Central memory CD8-positive, alpha-beta T cell (primary cell): ENCODE measurements at regions not wholly inside any gene's neighbourhood (a gene's known extent, or its start where the extent isn't known, plus 50 kb on each side); places are given as distances from the start of the nearest gene placed in this dataset.
A peak's percentile ranks its signal among the peaks of the same experiment; 100 is the strongest.

Experiments used
- ATAC-seq: fragments of 150-1000 bp; cut with Tn5 transposase; replicated peaks from 2 replicates; pipeline ENCODE4 v1.10.0; 2022; ENCODE audit warnings: mild to moderate bottlenecking, moderate FRiP score, moderate number of reproducible peaks; ENCODE audit not compliant: poor library complexity, severe bottlenecking; ENCODE audit errors: extremely low read depth
- DNase-seq, 2 donors: peaks; one replicate each; pipeline ENCODE4 v3.0.0; 2021; ENCODE audit warnings: low spot score in 2 of 2
- H3K27ac Mint-ChIP-seq: one replicate; pipeline ENCODE4 v1.8.0; 2022; ENCODE audit warnings: low read depth, mild to moderate bottlenecking, moderate library complexity, mixed read lengths
- H3K27me3 Mint-ChIP-seq: one replicate; pipeline ENCODE4 v1.8.0; 2022; ENCODE audit warnings: mixed read lengths
- H3K36me3 Mint-ChIP-seq: one replicate; pipeline ENCODE4 v1.8.0; 2022; ENCODE audit warnings: mild to moderate bottlenecking, moderate library complexity, mixed read lengths; ENCODE audit not compliant: insufficient read depth
- H3K4me1 Mint-ChIP-seq: one replicate; pipeline ENCODE4 v1.8.0; 2022; ENCODE audit warnings: mixed read lengths
- H3K4me3 Mint-ChIP-seq: one replicate; pipeline ENCODE4 v1.8.0; 2022; ENCODE audit warnings: mild to moderate bottlenecking, moderate library complexity, mixed read lengths
- H3K9me3 Mint-ChIP-seq: one replicate; pipeline ENCODE4 v1.8.0; 2022; ENCODE audit warnings: mixed read lengths

DNA sequence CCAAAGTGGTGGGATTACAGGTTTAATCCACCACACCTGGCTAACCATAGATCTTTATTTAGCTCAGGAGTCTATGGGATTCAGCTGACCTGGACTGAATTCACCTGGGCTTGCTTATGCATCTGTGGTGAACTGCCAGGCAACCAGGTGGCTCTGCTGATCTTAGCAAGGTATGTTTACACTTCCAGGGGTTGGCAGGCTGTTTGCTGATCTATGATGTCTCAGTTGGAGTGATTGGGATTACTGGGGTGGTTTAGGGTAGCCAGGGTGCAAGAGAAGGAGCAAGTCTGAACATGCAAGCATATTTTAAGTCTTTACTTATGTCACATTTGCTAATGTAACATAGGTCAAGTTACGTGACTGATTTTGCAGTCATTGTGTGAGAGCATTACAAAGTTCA, 63.6 kb upstream of the JAK2 start:
- ATAC-seq, result no peak
- Mint-ChIP-seq H3K27me3 (no peaks in the 10 kb centered on the region), H3K36me3 (peaks cover 2% of the 10 kb centered on the region), H3K9me3 (no peaks in the 10 kb centered on the region), H3K27ac (no peak overlapping the region), H3K4me1 (peaks cover 6% of the 10 kb centered on the region), H3K4me3 (no peak overlapping the region)
- no peak for DNase-seq

DNA sequence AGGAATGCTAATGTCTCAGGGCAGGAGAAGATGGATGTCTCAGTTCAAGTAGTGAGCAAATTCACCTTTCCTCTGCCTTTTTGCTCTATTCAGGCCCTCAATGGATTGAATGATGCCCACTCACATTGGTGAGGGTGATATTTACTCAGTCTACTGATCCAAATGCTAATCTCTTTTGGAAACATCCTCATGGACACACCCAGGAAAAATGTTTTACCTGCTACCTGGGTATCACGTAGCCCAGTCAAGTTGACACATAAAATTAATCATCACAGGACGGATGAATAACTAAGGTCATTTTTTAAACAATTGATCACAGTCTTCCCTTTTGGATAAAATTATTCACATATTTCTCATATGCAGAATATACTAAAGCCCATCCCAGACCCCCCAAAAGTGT, 63.0 kb upstream of the JAK2 start:
- peaks cover 6% of the 10 kb centered on the region for H3K4me1 Mint-ChIP-seq
- no peak overlapping the region for H3K4me3 Mint-ChIP-seq
- H3K27ac Mint-ChIP-seq, result no peak overlapping the region
- no peaks in the 10 kb centered on the region for H3K9me3 Mint-ChIP-seq
- no peak for ATAC-seq
- no peak for DNase-seq
- H3K36me3 Mint-ChIP-seq, result peaks cover 2% of the 10 kb centered on the region
- H3K27me3 Mint-ChIP-seq, result no peaks in the 10 kb centered on the region

DNA sequence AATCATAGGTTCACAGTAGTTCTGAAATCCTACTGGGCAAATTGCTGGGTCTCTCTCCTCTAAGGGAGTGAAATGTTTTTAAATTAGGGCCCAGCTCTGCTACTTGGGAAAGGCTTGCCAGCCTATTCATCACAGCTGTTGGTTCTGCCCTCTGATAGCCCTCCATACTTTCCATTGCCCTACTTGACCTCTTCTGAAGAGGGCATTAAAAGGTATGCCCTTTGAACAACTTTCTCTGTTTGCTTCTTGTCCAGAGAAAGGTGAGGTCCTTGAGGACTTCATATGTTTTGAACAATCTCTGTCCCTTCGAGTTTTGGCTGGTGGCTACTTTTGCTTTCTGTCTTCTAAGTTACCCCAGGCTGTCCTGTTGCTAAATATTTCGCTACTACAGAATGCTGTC, 62.3 kb upstream of the JAK2 start:
- Mint-ChIP-seq H3K4me3 (no peak overlapping the region), H3K36me3 (peaks cover 3% of the 10 kb centered on the region), H3K27ac (no peak overlapping the region), H3K27me3 (no peaks in the 10 kb centered on the region), H3K4me1 (peaks cover 5% of the 10 kb centered on the region), H3K9me3 (no peaks in the 10 kb centered on the region)
- ATAC-seq, result no peak
- no peak for DNase-seq

DNA sequence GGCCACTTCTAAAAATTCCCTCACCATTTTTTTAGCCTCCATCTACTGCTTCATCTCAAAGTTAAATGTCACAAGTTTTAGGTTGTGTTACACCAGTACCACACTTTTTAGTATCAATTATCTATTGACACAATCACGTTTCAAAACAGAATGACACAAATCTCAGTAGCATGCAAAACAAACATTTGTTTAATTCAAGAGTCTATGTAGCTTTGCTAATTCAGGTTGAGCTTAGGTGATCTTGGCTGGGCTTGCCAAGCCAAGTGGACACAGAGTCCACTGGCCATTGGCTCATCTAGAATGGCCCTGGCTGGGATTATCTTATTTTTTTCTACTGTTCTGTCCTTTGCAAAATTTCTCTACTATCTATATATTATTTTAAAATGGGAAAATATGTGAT, 61.9 kb upstream of the JAK2 start:
- H3K4me3 Mint-ChIP-seq, result no peak overlapping the region
- peaks cover 3% of the 10 kb centered on the region for H3K36me3 Mint-ChIP-seq
- no peak overlapping the region for H3K27ac Mint-ChIP-seq
- DNase-seq (no peak), ATAC-seq (no peak)
- H3K9me3 Mint-ChIP-seq, result no peaks in the 10 kb centered on the region
- H3K27me3 Mint-ChIP-seq, result no peaks in the 10 kb centered on the region
- peaks cover 1% of the 10 kb centered on the region for H3K4me1 Mint-ChIP-seq

DNA sequence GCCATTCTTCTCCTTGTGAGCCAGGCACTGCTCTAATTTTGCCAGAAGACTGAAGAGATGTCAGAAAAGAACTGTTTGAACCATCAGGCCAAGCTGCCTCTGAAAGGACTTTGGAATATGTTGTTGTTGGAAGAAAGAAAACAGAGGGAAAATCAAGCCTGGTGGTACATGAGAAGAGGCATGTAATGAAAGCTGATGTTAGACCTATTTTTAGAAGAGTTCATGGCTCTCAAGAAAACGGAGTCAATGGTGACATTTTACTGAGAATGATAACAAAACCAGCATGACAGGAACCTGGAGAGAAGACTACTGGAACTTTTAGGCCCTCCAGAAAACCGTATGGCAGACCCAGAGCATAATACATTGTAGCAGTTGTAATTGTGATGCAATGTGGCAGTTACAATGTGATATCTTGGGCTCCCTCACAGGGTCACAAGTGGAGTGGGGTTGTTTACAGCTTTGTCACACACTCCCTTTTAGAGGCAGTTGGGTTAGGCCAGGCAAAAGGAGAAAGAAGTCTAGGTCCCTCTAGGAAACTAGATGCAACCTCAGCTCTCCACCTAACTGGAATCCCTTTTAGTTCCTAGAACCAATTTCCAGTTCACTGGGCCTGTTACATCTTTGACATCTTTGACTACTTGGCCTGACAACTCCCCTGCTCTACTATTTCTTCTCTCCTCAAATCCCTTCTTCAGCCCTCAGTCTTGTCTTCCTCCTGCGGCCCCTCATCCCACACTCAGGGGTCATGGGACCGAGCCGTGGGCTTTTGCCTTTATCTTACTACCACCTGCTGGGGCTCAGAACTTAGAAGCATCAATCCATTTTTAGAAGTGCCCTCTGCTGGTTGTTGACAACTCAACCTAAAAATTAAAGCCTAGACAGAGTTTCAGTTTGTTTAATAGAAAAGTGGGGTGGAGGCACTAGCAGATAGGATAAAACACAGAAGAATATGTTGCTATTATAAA, 61.2 kb upstream of the JAK2 start:
- H3K4me1 Mint-ChIP-seq, result no peaks in the 10 kb centered on the region
- no peak for DNase-seq
- H3K27ac Mint-ChIP-seq, result peak overlapping the region; percentile 13
- no peak overlapping the region for H3K4me3 Mint-ChIP-seq
- peaks cover 2% of the 10 kb centered on the region for H3K36me3 Mint-ChIP-seq
- no peaks in the 10 kb centered on the region for H3K27me3 Mint-ChIP-seq
- no peaks in the 10 kb centered on the region for H3K9me3 Mint-ChIP-seq
- ATAC-seq, result peak; percentile 14

DNA sequence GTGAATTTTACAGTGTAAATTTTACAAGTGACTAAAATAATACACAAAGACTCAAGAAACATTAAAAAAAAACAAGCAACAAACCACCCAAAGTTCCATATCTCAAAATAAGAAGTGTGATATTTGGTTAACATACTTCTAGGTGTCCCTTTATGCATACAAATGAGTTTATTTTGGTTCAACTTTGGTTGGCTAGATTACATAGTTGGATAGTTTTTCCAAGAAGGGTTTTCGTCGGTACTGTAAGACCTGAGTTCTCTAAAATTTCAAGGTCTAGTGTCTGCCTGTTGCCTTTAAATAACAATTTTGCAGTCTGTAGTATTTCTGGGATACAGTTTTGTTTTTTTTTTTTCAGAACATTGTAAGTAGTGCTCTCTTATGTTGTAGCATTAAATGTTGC, 58.8 kb upstream of the JAK2 start:
- H3K36me3 Mint-ChIP-seq, result peaks cover 2% of the 10 kb centered on the region
- no peak overlapping the region for H3K27ac Mint-ChIP-seq
- no peaks in the 10 kb centered on the region for H3K9me3 Mint-ChIP-seq
- H3K27me3 Mint-ChIP-seq, result no peaks in the 10 kb centered on the region
- ATAC-seq, result no peak
- no peak overlapping the region for H3K4me3 Mint-ChIP-seq
- no peaks in the 10 kb centered on the region for H3K4me1 Mint-ChIP-seq
- DNase-seq, result no peak

DNA sequence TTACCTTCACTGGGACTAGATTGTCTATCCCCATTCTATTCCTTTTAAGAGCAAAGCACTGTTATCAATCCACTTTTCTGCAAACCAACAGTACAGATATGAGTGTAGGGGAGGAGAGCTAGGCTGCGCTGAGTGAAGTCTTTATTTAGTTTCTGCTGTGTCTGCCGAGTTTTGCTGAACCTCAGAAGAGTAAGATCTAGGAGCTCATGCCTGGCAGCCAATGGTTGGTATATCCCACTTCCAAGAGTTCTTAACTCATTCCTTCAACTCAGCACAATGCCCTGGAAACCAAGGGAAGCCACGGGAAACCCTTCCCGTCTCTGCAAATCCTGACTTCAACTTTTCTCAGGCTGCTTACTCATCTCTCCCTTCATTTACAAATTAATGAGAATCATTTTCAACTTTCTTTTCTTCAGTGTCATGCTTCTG, 58.0 kb upstream of the JAK2 start:
- no peak for DNase-seq
- Mint-ChIP-seq H3K4me3 (no peak overlapping the region), H3K36me3 (peaks cover 2% of the 10 kb centered on the region), H3K27ac (no peak overlapping the region), H3K27me3 (no peaks in the 10 kb centered on the region), H3K9me3 (no peaks in the 10 kb centered on the region), H3K4me1 (no peaks in the 10 kb centered on the region)
- no peak for ATAC-seq

DNA sequence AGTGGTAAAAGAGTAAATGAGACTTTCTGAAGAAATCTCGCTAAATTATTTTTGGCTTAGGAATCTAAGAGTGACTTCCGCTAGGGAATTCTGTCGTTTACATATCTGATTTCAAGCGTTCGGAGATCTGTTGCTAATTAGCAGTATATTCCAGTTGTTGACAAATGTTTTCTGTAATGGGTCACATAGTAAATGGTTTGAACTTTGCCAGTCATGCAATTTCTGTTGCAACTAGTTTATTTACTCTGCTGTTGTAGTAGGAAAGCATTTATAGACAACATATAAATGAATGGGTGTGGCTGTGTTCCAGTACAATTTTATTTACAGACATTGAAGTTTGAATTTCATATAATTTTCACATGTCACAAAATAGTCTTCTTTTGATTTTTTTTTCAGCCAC, 57.4 kb upstream of the JAK2 start:
- H3K4me3 Mint-ChIP-seq, result no peak overlapping the region
- ATAC-seq (no peak), DNase-seq (no peak)
- H3K27ac Mint-ChIP-seq, result no peak overlapping the region
- H3K9me3 Mint-ChIP-seq, result no peaks in the 10 kb centered on the region
- H3K4me1 Mint-ChIP-seq, result no peaks in the 10 kb centered on the region
- H3K36me3 Mint-ChIP-seq, result peaks cover 2% of the 10 kb centered on the region
- H3K27me3 Mint-ChIP-seq, result no peaks in the 10 kb centered on the region

DNA sequence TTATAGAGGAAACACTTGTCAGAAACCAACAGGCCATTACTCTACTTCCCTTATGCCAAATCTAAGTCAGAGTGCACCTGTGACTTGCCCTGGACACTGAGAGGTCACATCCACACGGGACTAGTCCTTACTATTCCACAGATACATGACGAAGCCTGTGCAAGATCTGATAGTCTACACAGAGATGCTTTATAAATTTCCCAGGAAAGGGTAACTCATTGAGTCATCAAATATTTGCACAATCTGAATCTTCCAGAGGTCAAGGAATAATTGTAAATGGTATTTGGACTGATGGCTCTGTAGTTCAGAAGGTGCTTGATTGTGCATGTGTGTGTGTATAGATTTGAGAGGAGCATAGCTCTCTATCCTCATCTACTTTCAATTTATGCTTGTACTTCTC, 55.2 kb upstream of the JAK2 start:
- ATAC-seq, result no peak
- Mint-ChIP-seq H3K27me3 (no peaks in the 10 kb centered on the region), H3K4me3 (no peak overlapping the region), H3K9me3 (no peaks in the 10 kb centered on the region), H3K36me3 (peaks cover 2% of the 10 kb centered on the region), H3K4me1 (no peaks in the 10 kb centered on the region), H3K27ac (no peak overlapping the region)
- no peak for DNase-seq

DNA sequence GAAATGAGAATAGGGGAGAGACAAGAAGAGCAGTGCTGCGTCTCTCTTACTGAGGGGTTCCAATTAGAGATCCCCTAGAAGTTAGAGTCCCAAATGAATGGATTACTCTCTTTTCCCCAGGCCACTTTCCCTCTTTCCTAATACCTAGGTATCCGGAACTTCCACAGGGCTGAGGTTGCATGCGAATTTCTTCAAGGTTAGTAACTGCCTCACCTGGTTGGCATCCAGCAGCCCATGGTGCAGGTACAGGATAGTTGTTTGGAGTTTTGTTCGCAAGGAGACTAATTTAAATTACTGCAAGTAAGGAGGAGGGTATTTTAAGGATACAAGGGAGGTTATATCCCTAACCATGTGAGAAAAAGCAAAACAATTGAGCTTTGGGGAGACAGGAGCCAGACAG, 52.4 kb upstream of the JAK2 start:
- DNase-seq (no peak), ATAC-seq (no peak)
- no peaks in the 10 kb centered on the region for H3K27me3 Mint-ChIP-seq
- no peaks in the 10 kb centered on the region for H3K36me3 Mint-ChIP-seq
- H3K9me3 Mint-ChIP-seq, result no peaks in the 10 kb centered on the region
- H3K4me1 Mint-ChIP-seq, result peaks cover 22% of the 10 kb centered on the region
- H3K27ac Mint-ChIP-seq, result no peak overlapping the region
- no peak overlapping the region for H3K4me3 Mint-ChIP-seq

DNA sequence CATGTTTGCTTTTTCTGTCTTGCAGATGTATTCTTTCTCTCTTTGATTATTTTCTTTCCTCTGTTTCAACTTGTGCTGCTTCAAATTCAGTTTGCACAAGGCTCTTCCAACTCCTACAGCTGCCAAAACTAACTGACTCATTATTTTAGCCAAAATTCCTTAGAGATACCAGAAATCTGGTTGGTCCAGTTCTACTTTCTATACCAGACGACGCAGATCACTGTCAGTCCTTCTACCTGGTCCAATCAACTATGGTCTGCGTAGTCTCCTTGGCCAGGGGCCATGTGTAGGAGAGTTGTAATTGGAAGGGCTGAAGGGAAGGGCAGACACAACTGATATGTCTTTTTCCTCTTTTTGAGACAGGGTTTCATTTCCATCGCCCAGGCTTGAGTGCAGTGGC, 51.9 kb upstream of the JAK2 start:
- no peak for DNase-seq
- no peak overlapping the region for H3K27ac Mint-ChIP-seq

DNA sequence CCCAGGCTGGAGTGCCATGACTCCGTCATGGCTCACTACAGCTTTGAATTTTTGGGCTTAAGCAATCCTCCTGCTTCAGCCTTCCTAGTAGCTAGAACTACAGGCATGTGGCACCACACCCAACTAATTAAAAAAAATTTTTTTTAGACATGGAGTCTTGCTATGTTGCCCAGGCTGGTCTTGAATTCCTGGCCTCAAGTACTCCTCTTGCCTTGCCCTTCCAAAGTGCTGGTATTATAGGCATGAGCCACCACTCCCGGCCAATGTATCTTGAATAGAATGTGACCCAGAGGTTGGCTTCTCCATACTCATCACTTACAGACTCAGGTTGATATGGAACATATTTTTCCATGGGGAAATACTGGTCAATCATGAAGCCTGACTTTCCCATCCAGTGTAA, 51.2 kb upstream of the JAK2 start:
- Mint-ChIP-seq H3K4me3 (no peak overlapping the region), H3K27me3 (no peaks in the 10 kb centered on the region), H3K27ac (no peak overlapping the region), H3K4me1 (peaks cover 34% of the 10 kb centered on the region), H3K9me3 (no peaks in the 10 kb centered on the region), H3K36me3 (no peaks in the 10 kb centered on the region)
- DNase-seq, result no peak
- no peak for ATAC-seq

More for the DNA sequence above, 51.9 kb upstream of the JAK2 start:
- Mint-ChIP-seq H3K36me3 (no peaks in the 10 kb centered on the region), H3K27me3 (no peaks in the 10 kb centered on the region), H3K4me1 (peaks cover 27% of the 10 kb centered on the region), H3K9me3 (no peaks in the 10 kb centered on the region), H3K4me3 (no peak overlapping the region)
- no peak for ATAC-seq

DNA sequence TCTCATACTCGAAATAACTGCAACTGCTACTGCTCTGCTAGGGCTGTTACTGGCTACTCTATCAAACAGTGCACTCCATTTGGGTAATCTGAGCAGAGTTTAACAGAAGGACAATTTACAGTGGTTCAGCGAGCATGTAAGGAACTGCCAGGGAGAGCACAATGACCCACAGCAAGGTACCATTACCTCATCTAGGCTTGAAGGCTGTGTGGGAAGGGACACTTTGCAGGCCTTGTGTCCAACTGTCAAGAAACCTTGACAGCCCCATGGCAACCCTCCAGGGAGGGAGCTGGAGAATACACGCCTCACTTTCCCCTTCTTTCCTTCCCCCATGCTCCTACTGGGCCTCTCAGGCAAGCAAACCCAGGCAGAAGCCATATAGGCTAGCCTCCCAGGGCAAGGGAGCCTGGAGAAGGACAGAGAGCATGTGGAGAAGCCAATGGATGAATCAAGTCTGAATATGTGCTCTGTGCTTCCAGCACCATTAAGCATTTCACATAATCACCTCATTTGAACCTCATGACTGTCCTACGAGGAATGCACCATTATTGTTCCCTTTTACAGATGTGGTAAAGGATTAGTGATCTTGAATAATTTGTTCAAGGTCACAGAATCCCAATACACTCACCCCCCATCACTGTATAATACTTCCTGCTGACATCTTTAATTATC, 49.9 kb upstream of the JAK2 start:
- Mint-ChIP-seq H3K9me3 (no peaks in the 10 kb centered on the region), H3K4me3 (no peak overlapping the region), H3K36me3 (no peaks in the 10 kb centered on the region), H3K27ac (no peak overlapping the region), H3K27me3 (no peaks in the 10 kb centered on the region), H3K4me1 (peaks cover 43% of the 10 kb centered on the region)
- DNase-seq (no peak), ATAC-seq (no peak)
